Fibroblast of lung (primary cell): ENCODE measurements at regions not wholly inside any gene's neighbourhood (a gene's known extent, or its start where the extent isn't known, plus 50 kb on each side); places are given as distances from the start of the nearest gene placed in this dataset.
"Not testable (repeated sequence)": the region's sequence is repeated elsewhere in the genome, so short reads cannot be mapped to it uniquely, and the experiment has no call there.

Source experiments
- DNase-seq, 2 donors: peaks; one replicate each; pipeline versions ENCODE4 v3.0.0 to v3.0.0-alpha.2; 2010; ENCODE audit warnings: low read depth in 2 of 2
- H2AFZ ChIP-seq: 2 replicates; pipeline ENCODE4 v1.5.1; 2012; ENCODE audit warnings: low read length, control low read depth, inconsistent platforms
- H3K27ac ChIP-seq: 2 replicates; pipeline ENCODE4 v1.5.1; 2011; ENCODE audit warnings: low read length, control low read depth; ENCODE audit not compliant: insufficient read depth
- H3K27me3 ChIP-seq: 2 replicates; pipeline ENCODE4 v1.5.1; 2011; ENCODE audit warnings: mild to moderate bottlenecking, low read length; ENCODE audit not compliant: control insufficient read depth, insufficient read depth
- H3K36me3 ChIP-seq: 2 replicates; pipeline ENCODE4 v1.5.1; 2011; ENCODE audit warnings: low read length; ENCODE audit not compliant: control insufficient read depth, insufficient read depth
- H3K4me1 ChIP-seq: 2 replicates; pipeline ENCODE4 v1.5.1; 2011; ENCODE audit warnings: low read length; ENCODE audit not compliant: control insufficient read depth, insufficient read depth; ENCODE audit errors: extremely low read depth
- H3K4me2 ChIP-seq: 2 replicates; pipeline ENCODE4 v1.5.1; 2011; ENCODE audit warnings: low read length, control low read depth; ENCODE audit not compliant: insufficient read depth; ENCODE audit errors: extremely low read depth
- H3K4me3 ChIP-seq, 4 experiments: fragments of 200-600 bp in 1 of 4; sonication (generic) in 1 of 4; replicated peaks in 1 of 4; 2 replicates each; pipeline ENCODE4 v1.5.1; 2011 to 2016; ENCODE audit warnings: low read length in 4 of 4, low read depth in 3 of 4, mild to moderate bottlenecking in 3 of 4, control low read depth in 2 of 4, inconsistent platforms in 1 of 4, mixed read lengths in 1 of 4; ENCODE audit not compliant: insufficient read depth in 1 of 4; ENCODE audit errors: control extremely low read depth in 1 of 4
- H3K79me2 ChIP-seq: 2 replicates; pipeline ENCODE4 v1.5.1; 2012; ENCODE audit warnings: mild to moderate bottlenecking, low read length, inconsistent platforms; ENCODE audit not compliant: control insufficient read depth, insufficient read depth
- H3K9ac ChIP-seq: 2 replicates; pipeline ENCODE4 v1.5.1; 2011; ENCODE audit warnings: mild to moderate bottlenecking, low read length, control low read depth; ENCODE audit not compliant: insufficient read depth
- H3K9me3 ChIP-seq: 2 replicates; pipeline ENCODE4 v1.5.1; 2012; ENCODE audit warnings: low read depth, low read length; ENCODE audit not compliant: control insufficient read depth, insufficient read depth
- H4K20me1 ChIP-seq: 2 replicates; pipeline ENCODE4 v1.5.1; 2011; ENCODE audit warnings: low read length; ENCODE audit not compliant: control insufficient read depth, insufficient read depth; ENCODE audit errors: extremely low read depth
- CTCF ChIP-seq, 2 donors: IDR thresholded peaks in 1 of 2; conservative IDR thresholded peaks in 1 of 2; 1 replicate in 1 of 2; 2 replicates in 1 of 2; pipeline ENCODE4 v1.5.1; 2011 to 2012; ENCODE audit warnings: low read length in 2 of 2, control low read depth in 1 of 2, inconsistent platforms in 1 of 2, low read depth in 1 of 2, mild to moderate bottlenecking in 1 of 2
- EZH2 ChIP-seq: IDR thresholded peaks from 2 replicates; pipeline ENCODE4 v1.5.1; 2012; ENCODE audit warnings: low read length, control low read depth, mild to moderate bottlenecking; ENCODE audit errors: missing control alignments

- no peak overlapping the region for H3K4me3 ChIP-seq
- peak in 1 of 2 donors; percentile 20 for DNase-seq
- no peaks in the 10 kb centered on the region for H3K79me2 ChIP-seq
- TF ChIP-seq CTCF (conservative IDR thresholded peaks at IDR 0.05 in 1 of 2, IDR thresholded peaks at IDR 0.05 in 1 of 2; ENCODE audit: low read depth in 1 of 2, low read length in 2 of 2), result no peak
- no peak for TF ChIP-seq EZH2
- H3K4me1 ChIP-seq, result no peaks in the 10 kb centered on the region
- no peaks in the 10 kb centered on the region for H4K20me1 ChIP-seq
- no peak overlapping the region for H3K4me2 ChIP-seq
- no peaks in the 10 kb centered on the region for H3K27me3 ChIP-seq
- H3K36me3 ChIP-seq, result no peaks in the 10 kb centered on the region
- no peak overlapping the region for H3K9ac ChIP-seq
- H3K9me3 ChIP-seq, result no peaks in the 10 kb centered on the region
- H3K27ac ChIP-seq, result no peak overlapping the region
- no peak overlapping the region for H2AFZ ChIP-seq
Observed at GRCh38 chr5:145450286-145450885, 384.8 kb downstream of the PRELID2 start.

- no peak overlapping the region for H3K9ac ChIP-seq
- H4K20me1 ChIP-seq, result no peaks in the 10 kb centered on the region
- no peaks in the 10 kb centered on the region for H3K36me3 ChIP-seq
- H3K4me3 ChIP-seq, result no peak overlapping the region
- peak in 1 of 2 donors; percentile 4 for TF ChIP-seq CTCF (conservative IDR thresholded peaks at IDR 0.05 in 1 of 2, IDR thresholded peaks at IDR 0.05 in 1 of 2; ENCODE audit: low read depth in 1 of 2, low read length in 2 of 2)
- TF ChIP-seq EZH2, result no peak
- no peak overlapping the region for H3K4me2 ChIP-seq
- no peaks in the 10 kb centered on the region for H3K79me2 ChIP-seq
- H2AFZ ChIP-seq, result no peak overlapping the region
- H3K27ac ChIP-seq, result no peak overlapping the region
- DNase-seq, result no peak
- no peaks in the 10 kb centered on the region for H3K9me3 ChIP-seq
- no peaks in the 10 kb centered on the region for H3K4me1 ChIP-seq
- no peaks in the 10 kb centered on the region for H3K27me3 ChIP-seq
Observed at GRCh38 chr5:145449794-145450193, 385.3 kb downstream of the PRELID2 start.

- H3K27ac ChIP-seq, H3K9ac ChIP-seq, H3K79me2 ChIP-seq, H4K20me1 ChIP-seq, H3K9me3 ChIP-seq, H3K36me3 ChIP-seq, DNase-seq, H3K4me1 ChIP-seq, H3K27me3 ChIP-seq, H3K4me3 ChIP-seq, H2AFZ ChIP-seq, H3K4me2 ChIP-seq: not testable (repeated sequence)
Observed at GRCh38 chr5:145446875-145447274, 388.3 kb downstream of the PRELID2 start.
